GM18499 (cell line): ENCODE measurements at regions not wholly inside any gene's neighbourhood (a gene's known extent, or its start where the extent isn't known, plus 50 kb on each side); places are given as distances from the start of the nearest gene placed in this dataset.

Source experiments
- ATAC-seq: cut with Tn5 transposase; IDR thresholded peaks from one replicate; pipeline ENCODE4 v1.9.1; 2021; ENCODE audit warnings: moderate number of reproducible peaks; ENCODE audit not compliant: insufficient read depth, unreplicated experiment

DNA sequence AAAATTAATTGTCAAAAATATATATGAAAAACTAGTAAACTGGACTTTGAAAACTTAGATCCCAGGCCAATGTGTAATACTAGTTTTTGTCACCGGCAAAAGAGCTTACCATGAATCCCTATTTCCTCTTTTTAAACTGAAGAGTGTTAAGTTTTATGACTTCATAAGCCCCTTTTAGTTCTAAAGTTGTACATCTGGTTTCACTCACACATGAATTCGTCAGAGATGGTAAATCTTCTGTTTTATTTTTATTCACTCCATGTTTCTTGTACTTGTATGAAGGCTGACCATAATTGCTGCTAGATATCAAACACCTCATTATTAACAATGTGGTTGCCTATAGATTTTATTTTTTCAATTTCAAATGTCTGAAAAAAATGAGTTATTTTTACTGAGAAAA, 827.9 kb downstream of the PCDH7 start:
- ATAC-seq, result no peak

DNA sequence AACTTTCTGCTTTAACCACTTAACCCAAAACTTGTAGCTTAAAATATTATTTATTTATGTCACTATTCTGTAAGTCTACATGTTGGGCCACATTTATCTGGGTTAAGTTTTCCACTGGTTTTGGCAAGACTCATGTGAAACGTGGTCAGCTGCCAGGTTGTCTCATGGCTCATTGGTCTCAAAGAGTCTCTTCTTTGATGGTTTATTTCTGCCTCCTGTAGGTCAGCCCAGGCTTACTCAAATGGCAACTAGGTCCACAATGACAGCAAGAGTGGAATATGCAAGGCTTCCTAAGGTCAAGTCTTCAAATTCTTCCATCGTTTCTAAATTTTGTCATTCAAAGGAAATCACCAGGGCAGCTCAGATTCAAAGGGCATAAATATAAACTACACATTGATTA, 828.7 kb downstream of the PCDH7 start:
- ATAC-seq, result no peak

DNA sequence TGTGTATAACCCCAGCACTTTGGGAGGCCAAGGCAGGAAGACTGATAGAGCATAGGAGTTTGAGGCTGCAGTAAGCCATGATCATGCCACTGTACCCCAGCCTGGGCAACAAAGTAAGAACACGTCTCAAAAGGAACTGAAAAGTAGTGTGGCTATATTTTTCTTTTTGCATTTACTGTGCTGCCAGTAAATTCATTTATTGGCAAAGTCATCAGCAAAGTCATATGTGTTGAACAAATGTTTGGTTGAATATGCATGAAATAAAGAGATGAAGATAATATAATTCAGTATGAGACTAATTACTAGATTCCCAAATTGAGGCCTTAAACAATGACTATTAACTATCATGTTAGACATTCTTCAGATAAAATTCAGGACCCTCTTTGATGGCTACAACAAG, 829.1 kb downstream of the PCDH7 start:
- no peak for ATAC-seq

DNA sequence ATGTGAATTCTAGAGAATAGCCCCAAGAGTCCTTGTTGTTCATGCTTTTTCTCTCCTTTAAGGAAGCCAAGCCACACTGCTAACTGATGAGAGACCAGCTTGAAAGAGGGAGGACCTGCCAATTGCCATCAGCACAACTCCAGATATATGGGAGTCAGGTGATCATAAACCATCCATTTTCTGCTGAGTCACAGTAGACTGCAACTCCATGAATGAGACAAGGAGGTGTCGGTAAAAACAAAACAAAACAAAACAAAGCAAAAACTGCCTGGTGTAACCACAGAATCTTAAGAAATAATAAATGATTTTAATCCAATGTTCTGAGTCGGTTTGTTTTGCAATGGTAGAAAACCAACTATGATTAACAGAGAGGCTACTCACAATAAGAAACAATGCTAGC, 837.3 kb downstream of the PCDH7 start:
- no peak for ATAC-seq

DNA sequence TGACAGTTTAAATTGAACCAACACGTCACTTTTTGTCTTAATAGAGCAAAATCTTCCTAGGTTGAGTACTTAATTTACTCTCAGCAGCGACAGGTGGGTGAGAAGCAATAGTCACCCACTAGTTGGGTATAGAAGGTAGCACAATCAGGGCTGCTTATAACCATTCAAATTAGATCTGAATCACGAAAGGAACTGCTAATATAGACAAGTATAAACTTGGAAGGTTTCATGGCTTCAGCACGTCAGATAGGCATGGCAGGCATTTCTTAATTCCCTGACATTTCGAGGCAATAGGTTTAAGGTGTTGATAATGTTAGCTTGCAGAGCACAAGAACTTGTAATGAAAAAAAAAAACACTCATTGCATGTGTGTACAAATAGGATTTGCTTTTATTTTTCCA, 853.4 kb downstream of the PCDH7 start:
- ATAC-seq, result no peak

DNA sequence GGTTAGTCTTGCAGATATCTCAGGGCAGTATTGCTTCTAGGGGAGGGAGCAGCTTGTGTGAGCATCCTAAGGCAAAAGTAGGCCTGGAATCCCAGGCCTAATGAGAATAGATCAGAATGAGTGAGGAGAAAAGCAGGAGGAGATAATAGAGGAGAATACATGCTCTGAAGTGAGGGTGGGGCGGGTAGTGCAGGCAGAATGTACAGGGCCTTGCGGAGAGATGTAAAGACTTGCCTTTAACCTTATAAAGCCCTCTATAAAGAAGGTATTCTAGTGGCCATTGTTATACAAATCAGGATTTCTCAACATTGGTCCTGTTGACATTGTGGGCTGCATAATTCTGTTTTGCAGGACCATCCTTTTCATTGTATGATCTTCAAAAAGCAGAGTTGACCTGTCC, 855.3 kb downstream of the PCDH7 start:
- ATAC-seq, result no peak

DNA sequence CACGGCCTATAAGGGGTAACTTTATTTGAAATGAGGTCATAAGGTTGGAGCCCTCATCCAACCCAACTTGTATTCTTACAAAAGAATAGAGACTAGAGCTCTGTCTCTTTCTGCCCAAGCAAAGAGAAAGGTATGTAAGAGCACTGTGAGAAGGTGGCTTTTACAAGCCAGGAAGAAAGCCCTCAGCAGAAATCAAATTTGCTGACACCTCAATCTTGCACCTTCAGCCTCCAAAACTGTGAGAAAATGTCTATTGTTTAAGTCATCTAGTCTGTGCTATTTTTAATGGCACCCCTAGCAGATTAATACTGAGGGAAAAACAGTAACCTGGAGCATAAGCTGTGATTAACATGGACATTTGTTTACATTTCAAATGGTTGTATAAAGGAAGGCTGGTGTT, 860.7 kb downstream of the PCDH7 start:
- no peak for ATAC-seq

DNA sequence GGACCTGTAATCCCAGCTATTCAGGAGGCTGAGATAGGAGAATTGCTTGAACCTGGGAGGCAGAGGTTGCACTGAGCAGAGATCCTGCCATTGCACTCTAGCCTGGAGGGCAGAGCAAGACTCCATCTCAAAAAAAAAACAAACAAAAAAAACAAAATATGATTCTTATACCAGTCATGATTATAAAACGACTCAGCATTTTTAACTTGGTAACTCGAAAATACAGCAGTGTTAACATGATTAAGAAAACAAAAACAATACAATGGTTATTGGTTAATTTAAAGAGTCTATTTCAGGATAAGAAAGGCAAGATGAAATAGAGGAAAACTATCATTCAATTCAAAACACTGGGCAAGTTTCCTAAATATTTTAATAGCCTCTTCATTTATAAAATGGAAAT, 865.3 kb downstream of the PCDH7 start:
- no peak for ATAC-seq

DNA sequence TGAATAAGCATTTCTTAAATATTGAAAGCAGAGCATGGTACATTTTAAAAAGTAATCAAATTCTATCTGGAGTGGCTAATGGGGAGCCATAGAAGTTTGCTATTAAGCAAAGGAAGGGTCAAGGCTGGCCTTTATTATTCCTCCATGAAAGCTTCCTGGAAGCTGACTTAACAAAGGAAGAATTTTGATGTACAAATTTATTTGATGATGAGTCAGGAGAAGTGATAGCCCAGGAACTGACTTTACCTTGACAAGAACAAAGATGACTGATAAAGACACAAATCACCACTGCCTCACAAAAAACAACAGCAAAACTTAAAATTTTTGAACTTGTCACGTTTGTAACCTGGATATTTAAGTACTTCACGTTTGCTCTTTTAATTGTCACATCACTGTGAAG, 872.1 kb downstream of the PCDH7 start:
- no peak for ATAC-seq

DNA sequence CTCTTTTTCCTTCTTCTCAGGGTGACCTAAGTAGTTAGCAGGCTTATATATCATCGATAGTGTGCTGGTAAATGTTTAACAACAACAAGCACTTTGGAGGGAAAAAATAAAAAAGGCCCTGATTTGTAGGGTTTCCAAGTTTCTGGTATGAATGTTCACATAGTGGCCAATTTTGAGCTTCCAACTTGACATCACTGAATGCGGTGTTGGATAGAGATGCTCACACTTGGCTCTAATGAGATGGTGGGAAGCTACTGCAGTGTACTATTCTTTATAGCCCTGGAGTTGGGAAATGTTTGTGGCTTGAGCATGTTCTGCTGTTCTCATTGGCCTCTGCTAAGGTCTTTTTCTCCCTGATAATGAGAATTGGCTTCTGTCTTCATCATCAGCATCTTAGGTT, 875.3 kb downstream of the PCDH7 start:
- no peak for ATAC-seq

DNA sequence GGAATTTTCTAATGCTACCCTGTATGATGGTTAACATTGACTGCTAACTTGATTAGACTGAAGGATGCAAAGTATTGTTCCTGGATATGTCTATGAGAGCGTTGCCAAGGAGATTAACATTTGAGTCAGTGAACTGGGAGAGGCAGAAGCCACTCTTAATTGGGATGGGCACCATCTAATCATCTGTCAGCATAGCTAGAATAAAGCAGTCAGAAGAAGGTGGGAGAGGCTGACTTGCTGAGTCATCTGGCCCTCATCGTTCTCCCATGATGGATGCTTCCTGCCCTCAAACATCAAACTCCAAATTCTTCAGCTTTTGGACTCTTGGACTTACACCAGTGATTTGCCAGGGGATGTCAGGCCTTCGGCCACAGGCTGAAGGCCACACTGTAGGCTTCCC, 878.5 kb downstream of the PCDH7 start:
- no peak for ATAC-seq

DNA sequence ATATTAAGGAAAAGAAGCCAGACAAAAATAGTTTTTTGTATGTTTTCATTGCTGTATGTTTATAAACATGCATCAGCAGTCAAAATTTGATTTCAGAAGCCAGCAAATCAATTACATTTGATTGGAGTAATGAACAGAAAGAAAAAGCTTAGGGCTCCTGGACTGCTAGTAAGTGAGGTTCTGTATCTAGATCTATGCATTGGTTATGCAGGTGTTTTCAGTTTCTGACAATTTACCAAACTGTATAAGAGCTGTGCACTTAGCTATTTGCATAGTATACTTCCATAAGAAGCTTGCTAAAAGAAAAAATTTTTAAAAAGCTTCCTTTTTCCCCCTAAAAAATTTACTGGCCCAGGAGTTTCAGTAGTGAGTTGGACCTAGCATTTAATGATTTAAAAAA, 881.6 kb downstream of the PCDH7 start:
- no peak for ATAC-seq

DNA sequence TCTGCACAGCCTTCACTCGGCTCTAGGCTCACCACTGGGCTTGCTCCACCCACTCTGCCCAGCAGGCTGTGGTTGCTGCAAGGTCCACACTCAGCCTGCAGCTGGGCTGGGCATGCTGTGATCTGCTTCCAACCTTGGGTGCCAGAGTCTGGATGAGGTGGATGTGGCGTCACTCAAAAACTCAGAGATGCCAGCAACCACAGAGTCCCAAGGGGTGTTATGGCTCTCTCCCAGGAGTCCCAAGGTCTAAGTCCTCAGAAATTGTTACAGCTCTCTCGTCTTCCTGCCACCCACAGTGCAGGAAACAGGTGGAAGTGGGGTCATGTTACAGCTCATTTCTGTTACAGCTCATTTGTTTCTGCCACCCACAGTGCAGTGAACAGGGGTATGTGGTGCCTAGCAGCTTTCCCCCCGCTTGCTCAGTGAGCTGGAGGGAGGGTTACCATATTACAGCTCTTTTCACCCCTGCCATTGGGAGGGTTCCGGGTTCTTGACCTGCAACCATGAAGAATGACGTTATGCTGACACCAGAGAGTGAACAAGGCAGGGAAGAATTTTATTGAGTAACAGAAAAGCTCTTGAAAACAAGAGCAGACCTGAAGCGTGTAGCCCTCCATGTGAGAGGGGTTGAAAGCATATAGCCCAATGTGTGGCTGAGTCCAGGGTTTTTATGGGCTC, 893.9 kb downstream of the PCDH7 start:
- ATAC-seq, result no peak

DNA sequence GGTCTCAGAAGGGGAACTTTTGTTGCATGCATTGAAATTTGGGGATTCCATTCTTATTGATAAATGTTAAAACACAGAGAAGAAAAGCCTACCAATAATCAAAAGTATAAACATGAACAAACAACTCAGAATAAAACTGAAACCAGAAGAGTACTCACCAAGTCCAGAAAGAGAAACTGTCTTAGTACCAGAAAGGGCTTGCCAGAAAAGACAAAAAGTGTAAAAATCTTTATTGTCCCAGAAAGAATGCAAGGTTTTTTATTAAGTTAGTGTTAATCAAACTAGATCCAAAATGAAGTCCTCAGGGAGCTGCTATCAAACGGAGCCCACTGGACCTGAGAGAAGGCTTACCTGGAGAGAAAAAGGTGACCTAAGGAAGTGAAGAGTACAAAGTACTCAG, 897.5 kb downstream of the PCDH7 start:
- ATAC-seq, result no peak

DNA sequence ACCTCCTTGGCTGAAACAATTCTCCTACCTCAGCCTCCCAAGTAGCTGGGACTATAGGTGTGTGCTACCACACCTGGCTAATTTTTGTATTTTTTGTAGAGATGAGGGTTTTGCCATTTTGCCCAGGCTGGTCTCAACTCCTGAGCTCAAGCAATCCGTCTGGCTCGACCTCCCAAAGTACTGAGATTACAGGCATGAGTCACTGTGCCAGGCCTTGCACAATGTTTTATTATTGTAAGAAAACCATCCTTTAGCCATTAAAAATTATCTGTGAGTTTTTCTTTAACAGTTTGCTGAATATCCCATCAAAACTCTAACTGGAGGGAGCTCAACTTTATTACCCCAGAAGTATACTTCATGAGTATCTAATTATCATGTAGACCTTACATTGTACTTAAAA, 900.3 kb downstream of the PCDH7 start:
- no peak for ATAC-seq

DNA sequence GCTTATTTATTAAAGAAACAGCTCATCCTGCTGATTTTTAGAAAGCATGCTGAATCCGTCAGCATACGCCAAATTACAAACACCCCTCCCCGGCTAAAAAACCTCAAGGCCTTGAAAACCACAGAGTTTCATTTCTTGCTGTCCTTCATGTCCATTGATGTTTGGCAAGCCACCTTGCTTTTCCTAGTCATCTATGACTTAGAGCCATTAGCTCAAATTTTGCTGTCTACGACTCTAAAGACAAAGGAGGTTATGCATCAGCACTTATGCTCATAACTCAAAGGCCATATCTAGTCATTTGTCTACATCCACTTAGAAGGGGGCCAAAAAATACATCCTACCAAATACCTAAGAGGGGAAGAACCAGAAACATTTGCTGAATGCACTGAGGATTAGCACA, 925.1 kb downstream of the PCDH7 start:
- ATAC-seq, result no peak

DNA sequence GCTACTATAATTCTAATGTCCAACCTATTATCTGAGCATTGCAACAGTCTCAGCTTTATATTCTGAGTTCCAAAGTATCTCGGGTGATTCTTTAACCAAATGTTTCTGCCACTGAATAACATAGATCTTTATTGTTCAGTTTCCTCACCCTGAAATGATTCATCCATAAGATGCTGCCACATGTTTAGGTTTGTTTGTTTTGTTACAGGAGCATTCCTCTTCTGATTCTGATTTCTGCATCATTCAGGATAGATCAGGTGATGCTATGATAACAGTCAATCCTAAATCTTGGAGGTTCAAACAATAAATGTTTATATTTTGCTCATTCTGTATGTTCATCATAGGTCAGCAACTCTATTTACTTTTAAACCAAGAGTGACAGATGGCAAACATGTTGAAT, 927.6 kb downstream of the PCDH7 start:
- ATAC-seq, result no peak

DNA sequence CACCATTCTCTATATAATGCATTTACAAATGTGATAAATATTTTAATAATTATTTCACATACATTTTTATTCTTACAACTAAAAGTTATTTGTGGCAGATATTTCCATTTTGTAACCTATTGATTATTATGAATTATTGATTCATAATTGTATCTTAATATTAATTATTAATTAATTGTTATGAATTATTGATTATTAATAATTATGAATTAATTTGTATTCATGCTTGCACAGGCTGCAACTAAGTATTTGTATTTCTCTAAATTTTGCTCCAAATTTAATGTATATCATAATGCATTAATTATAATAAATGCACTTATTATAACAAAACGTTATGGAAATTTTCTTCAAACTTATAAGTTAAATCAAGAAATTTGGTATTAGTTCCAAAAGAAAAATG, 929.7 kb downstream of the PCDH7 start:
- no peak for ATAC-seq

DNA sequence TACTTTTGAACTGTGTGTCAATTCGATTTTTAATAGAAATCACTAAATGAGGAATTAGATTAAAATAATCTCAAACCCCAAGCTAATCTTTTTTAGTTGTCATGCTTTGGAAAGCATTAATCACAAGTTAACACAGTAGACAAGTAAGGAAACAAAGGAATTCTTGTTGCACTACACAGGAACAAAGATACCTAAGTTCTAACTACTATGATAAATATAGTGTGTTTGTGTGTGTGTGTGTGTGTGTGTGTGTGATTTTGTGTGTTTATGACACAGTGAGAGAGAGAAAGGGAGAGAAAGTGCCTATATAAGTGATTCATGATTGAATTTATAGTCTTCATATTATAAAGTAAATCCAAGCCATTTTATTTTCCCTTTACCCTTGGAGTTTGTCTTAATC, 931.4 kb downstream of the PCDH7 start:
- no peak for ATAC-seq

DNA sequence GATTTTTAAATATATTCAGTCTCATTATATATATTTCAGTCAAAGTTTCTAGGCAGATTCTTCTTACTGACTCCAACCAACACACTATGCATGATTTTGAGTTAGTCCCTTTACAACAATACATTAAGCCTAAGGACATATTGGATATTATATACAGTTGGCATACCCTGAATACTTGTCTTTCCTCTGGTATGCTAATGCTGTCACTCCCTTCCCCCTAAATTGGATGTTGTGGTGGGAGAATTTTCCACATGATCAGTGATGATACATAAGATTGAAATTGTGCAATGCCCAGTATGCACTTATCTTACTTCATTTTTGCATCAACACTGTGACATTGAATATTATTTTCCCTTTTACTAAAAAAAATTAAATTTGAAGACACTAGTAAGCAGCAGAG, 935.2 kb downstream of the PCDH7 start:
- no peak for ATAC-seq

DNA sequence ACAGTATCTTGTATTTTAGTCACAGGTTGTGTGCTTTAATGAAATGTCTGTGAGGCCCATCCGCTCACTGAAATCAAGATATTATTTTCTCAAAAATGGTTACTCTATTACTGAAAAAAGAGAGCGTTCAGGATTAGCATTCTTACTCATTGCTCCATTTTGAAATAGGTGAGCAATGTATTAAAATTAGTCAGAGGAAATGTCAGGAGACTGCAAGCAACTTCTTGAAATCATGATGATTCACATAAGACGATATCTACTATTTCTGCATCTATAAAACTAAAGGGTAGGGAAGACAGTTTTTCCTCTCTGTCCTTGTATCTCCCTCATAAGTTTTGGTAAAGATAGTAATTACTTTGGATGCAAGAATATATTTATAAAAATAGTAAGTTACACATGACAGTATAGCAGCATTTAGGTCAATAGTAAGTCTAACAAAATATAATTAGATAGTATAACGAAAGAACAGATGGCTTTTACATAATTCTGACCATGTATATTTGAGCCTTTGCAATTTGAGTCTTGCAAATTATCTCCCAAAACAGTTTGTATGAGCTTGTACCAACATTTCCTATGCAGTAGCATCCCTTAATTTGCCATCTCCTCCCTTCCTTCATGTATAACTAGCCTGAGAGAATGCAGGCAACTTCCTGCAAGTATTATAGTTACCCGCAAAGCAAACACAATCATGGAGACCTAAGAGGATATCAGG, 937.8 kb downstream of the PCDH7 start:
- no peak for ATAC-seq

DNA sequence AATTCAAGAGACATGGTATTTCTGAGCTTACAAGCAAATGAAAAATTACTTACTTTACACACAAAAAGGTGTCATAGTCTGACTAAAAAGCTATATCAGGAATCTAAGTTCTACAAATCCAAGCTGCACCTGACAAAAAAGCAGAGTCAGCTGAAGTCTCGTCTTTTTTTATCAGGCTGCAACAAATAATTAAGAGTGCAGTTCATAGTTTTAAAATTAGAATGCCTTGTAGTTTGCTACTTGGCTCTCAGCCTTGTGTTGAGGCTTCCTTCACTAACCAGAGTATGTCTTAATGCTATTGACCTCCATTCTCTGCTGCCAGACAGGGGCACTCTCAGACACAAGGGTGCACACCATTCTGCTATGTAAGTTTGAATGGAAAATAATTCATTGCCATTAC, 940.7 kb downstream of the PCDH7 start:
- no peak for ATAC-seq
